Mononuclear cell (primary cell): ENCODE measurements at regions not wholly inside any gene's neighbourhood (a gene's known extent, or its start where the extent isn't known, plus 50 kb on each side); places are given as distances from the start of the nearest gene placed in this dataset.
"Not testable (repeated sequence)": the region's sequence is repeated elsewhere in the genome, so short reads cannot be mapped to it uniquely, and the experiment has no call there.

Experiments used
- H3K27me3 ChIP-seq: 2 replicates; pipeline ENCODE4 v1.6.0; 2011; ENCODE audit warnings: low read length, control low read depth; ENCODE audit not compliant: insufficient read depth
- H3K4me1 ChIP-seq: 2 replicates; pipeline ENCODE4 v1.5.1; 2011; ENCODE audit warnings: mild to moderate bottlenecking, low read length, control low read depth; ENCODE audit not compliant: insufficient read depth
- H3K4me3 ChIP-seq: 2 replicates; pipeline ENCODE4 v1.5.1; 2011; ENCODE audit warnings: mild to moderate bottlenecking, low read length, moderate library complexity
- H3K9me3 ChIP-seq: 2 replicates; pipeline ENCODE4 v1.5.1; 2011; ENCODE audit warnings: low read depth, mild to moderate bottlenecking, control low read depth, low read length

DNA sequence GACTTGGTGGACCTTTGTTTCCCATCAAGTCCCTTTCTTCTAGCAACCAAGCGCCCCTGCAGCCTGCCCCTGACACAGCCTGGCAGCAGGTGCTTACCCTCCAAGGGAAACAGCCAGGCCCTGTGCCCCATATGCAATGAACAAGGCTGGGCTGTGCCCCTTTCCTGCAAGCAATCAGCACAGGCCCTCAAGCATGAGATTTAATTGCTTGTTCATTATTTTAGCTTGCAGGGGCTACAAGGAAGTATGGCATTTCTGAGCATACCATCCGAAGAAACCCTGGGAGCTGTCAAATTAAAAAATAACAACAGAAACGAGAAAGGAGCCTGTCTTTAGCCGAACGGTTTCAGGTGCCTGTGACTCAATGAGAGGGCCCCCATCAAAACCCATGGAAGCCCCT lies 522.9 kb upstream of the ARID1B start:
- Histone ChIP-seq H3K4me1 (no peaks in the 10 kb centered on the region), H3K9me3 (no peaks in the 10 kb centered on the region), H3K27me3 (no peaks in the 10 kb centered on the region), H3K4me3 (no peak overlapping the region)

DNA sequence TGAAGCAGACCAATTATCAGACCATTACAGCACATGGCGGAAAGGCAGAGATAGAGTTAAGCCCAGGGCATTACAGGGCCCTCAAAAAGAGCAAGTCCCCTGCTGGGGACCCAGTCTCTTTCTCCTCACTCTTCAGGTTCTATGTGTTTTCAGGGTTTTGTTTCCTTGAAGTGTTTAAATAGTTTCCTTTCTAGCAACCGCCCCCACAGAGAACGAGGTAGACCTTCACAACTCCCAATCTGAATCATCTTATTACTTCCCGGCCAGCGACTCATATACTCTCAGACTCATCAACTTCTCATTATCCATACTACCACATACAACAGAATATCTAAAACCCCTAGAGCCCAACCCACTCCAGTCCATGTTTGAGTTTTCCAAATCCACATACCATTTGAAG lies 526.6 kb upstream of the ARID1B start:
- Histone ChIP-seq H3K4me3 (no peak overlapping the region), H3K4me1 (no peaks in the 10 kb centered on the region), H3K27me3 (no peaks in the 10 kb centered on the region), H3K9me3 (no peaks in the 10 kb centered on the region)

DNA sequence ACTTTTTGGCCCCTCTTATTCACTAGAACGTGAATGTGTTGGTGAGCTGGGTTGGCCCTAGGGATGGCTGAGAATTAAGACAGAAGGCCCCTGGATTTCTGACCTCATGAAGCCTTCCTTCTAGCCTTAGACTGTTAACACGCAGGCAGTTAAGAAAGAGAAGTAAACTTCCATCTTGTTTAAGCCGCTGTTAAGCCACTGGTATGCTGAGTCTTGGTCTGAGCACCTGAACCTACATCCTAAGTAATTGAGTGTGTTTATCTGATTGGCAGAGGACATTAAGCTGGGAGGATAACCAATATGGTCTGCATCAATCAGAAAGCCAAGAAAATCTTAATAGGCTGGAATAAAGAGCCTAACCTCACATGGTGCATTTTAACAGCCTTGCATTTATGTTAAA lies 535.0 kb upstream of the ARID1B start:
- Histone ChIP-seq H3K27me3 (no peaks in the 10 kb centered on the region), H3K9me3 (no peaks in the 10 kb centered on the region), H3K4me1 (no peaks in the 10 kb centered on the region), H3K4me3 (no peak overlapping the region)

DNA sequence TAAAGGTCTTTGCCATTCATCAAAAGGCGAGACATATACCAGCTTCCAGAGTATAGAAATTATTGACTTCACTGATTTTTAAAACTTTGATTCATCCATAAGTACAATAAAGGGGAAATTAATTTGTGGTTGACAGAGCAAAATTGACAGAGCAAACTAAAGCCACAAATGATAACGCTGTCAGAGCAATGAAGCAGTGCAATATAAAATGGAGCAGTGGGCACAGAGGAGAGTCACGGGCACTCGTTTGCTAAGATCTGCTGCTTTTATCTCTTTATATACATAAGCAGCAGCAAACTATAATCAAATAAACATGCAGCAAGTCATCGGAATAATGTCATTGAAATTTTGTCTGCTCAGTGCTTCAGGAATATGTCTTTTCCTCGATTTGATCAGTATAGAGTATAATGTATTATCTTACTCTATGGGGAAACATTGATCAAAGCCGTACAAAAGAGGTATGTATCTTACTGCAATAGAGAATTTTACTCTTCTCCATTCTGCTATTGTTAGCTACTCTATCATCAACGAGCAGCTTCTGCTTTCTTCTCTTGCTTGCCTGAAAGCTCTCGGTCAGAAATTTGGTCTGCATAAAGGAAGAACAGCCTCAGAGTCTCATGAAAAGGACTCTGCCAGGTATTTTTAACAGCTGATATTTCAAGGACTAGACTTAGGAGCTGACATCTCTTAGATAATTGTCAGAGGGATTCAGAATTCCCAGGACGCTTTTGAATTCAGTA lies 546.0 kb upstream of the ARID1B start:
- no peak overlapping the region for H3K4me3 ChIP-seq
- no peaks in the 10 kb centered on the region for H3K27me3 ChIP-seq
- H3K9me3 ChIP-seq = no peaks in the 10 kb centered on the region
- H3K4me1 ChIP-seq = no peaks in the 10 kb centered on the region

GRCh38 chr6:156219973-156220372 lies 557.2 kb upstream of the ARID1B start:
- H3K4me1 ChIP-seq = no peaks in the 10 kb centered on the region
- H3K4me3 ChIP-seq = no peak overlapping the region
- H3K27me3 ChIP-seq = no peaks in the 10 kb centered on the region
- H3K9me3 ChIP-seq = peaks cover 13% of the 10 kb centered on the region

- Histone ChIP-seq H3K9me3 (peaks cover 8% of the 10 kb centered on the region), H3K4me1 (no peaks in the 10 kb centered on the region)
These were observed 571.5 kb upstream of the ARID1B start for GRCh38 chr6:156205678-156206077.

GRCh38 chr6:156199182-156199581 lies 578.0 kb upstream of the ARID1B start:
- Histone ChIP-seq H3K4me3 (no peak overlapping the region), H3K4me1 (peaks cover 3% of the 10 kb centered on the region), H3K9me3 (no peaks in the 10 kb centered on the region), H3K27me3 (no peaks in the 10 kb centered on the region)

More at GRCh38 chr6:156205678-156206077, 571.5 kb upstream of the ARID1B start:
- H3K27me3 ChIP-seq = no peaks in the 10 kb centered on the region
- no peak overlapping the region for H3K4me3 ChIP-seq

- peaks cover 3% of the 10 kb centered on the region for H3K4me1 ChIP-seq
- H3K4me3 ChIP-seq = no peak overlapping the region
- H3K27me3 ChIP-seq = no peaks in the 10 kb centered on the region
- H3K9me3 ChIP-seq = no peaks in the 10 kb centered on the region
These were observed 579.7 kb upstream of the ARID1B start for GRCh38 chr6:156197513-156197912.

- Histone ChIP-seq H3K4me3 (no peak overlapping the region), H3K27me3 (no peaks in the 10 kb centered on the region), H3K4me1 (peaks cover 3% of the 10 kb centered on the region), H3K9me3 (no peaks in the 10 kb centered on the region)
These were observed 582.2 kb upstream of the ARID1B start for GRCh38 chr6:156194981-156195380.

DNA sequence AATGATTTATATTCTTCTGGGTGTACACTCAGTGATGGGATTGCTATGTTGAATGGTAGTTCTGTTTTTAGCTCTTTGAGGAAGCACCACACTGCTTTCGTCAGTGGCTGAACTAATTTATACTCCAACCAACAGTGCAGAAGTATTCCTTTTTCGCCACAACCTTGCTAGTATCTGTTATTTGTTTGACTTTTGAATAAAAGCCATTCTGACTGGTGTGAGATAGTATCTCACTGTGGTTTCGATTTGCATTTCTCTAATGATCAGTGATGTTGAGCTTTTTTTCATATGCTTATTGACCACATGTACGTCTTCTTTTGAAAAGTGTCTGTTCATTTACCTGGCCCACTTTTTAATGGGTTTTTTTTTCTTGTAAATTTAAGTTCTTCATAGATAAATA lies 583.8 kb upstream of the ARID1B start:
- Histone ChIP-seq H3K27me3 (no peaks in the 10 kb centered on the region), H3K4me3 (no peak overlapping the region), H3K4me1 (peaks cover 3% of the 10 kb centered on the region), H3K9me3 (no peaks in the 10 kb centered on the region)

- Histone ChIP-seq H3K4me1 (no peaks in the 10 kb centered on the region), H3K4me3 (no peak overlapping the region), H3K9me3 (no peaks in the 10 kb centered on the region), H3K27me3 (no peaks in the 10 kb centered on the region)
These were observed 585.3 kb upstream of the ARID1B start for GRCh38 chr6:156191895-156192294.

DNA sequence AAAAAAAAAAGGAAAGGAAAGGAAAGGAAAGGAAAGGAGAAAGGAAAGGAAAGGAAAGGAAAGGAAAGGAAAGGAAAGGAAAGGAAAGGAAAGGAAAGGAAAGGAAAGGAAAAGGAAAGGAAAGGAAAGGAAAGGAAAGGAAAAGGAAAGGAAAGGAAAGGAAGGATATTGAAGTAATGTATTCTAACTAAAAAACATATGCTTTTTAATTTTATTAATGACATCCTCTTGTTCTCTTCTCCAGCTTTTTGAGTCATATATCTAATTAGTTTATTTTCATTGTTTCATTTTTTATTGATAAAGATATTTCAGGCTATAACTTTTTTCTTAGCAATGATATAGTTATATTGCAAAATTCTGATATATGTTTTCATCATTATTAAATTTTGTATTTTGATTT lies 585.8 kb upstream of the ARID1B start:
- H3K4me1 ChIP-seq, H3K27me3 ChIP-seq, H3K4me3 ChIP-seq, H3K9me3 ChIP-seq: not testable (repeated sequence)

GRCh38 chr6:156190270-156190669 lies 586.9 kb upstream of the ARID1B start:
- Histone ChIP-seq H3K9me3 (no peaks in the 10 kb centered on the region), H3K4me1 (no peaks in the 10 kb centered on the region), H3K27me3 (no peaks in the 10 kb centered on the region), H3K4me3 (no peak overlapping the region)

DNA sequence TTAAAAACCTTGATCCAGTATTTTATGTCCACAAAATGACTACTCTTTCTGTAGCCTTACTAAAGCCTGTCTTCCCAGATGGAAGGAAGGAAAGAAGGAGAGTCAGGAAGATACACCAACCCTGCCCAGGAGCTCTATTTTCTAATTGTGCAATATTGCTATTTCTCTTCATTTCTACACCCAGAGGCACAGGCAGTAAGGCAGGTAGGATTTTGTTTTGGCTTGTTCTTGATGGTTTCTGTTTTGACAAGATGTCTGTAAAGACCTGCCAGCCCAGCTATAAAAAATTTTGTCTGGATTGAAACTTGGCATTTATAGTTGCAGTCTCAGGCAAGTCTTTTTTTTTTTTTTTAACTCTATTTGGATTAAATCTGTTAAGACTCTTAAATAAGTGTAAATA lies 587.5 kb upstream of the ARID1B start:
- no peak overlapping the region for H3K4me3 ChIP-seq

GRCh38 chr6:156189195-156189594 lies 588.0 kb upstream of the ARID1B start:
- Histone ChIP-seq H3K27me3 (no peaks in the 10 kb centered on the region), H3K4me1 (no peaks in the 10 kb centered on the region), H3K4me3 (no peak overlapping the region), H3K9me3 (no peaks in the 10 kb centered on the region)

More for the DNA sequence above, 587.5 kb upstream of the ARID1B start:
- H3K27me3 ChIP-seq = no peaks in the 10 kb centered on the region
- no peaks in the 10 kb centered on the region for H3K9me3 ChIP-seq
- H3K4me1 ChIP-seq = no peaks in the 10 kb centered on the region

GRCh38 chr6:156185113-156185512 lies 592.1 kb upstream of the ARID1B start:
- Histone ChIP-seq H3K27me3 (no peaks in the 10 kb centered on the region), H3K9me3 (no peaks in the 10 kb centered on the region)

More at GRCh38 chr6:156185113-156185512, 592.1 kb upstream of the ARID1B start:
- H3K4me3 ChIP-seq = no peak overlapping the region
- H3K4me1 ChIP-seq = no peaks in the 10 kb centered on the region
